Thyroid gland (tissue), 4 donors: ENCODE measurements at regions not wholly inside any gene's neighbourhood (a gene's known extent, or its start where the extent isn't known, plus 50 kb on each side); places are given as distances from the start of the nearest gene placed in this dataset.

Experiments used
- POLR2A ChIP-seq, 2 donors: fragments of 450-650 bp; IDR thresholded peaks; one replicate each; pipeline ENCODE4 v1.6.1; 2017; ENCODE audit warnings: antibody characterized with exemption in 2 of 2, mild to moderate bottlenecking in 2 of 2, moderate library complexity in 1 of 2
- TF ChIP-seq, protein P1 (sequence below), 6 experiments: fragments of 200-600 bp in 3 of 6; fragments of 450-650 bp in 3 of 6; sonication (generic) in 3 of 6; IDR thresholded peaks; one replicate each; pipeline ENCODE4 v1.5.1; 2016 to 2019; ENCODE audit warnings: antibody characterized with exemption in 6 of 6, mild to moderate bottlenecking in 2 of 6, inconsistent platforms in 1 of 6, moderate library complexity in 1 of 6

DNA sequence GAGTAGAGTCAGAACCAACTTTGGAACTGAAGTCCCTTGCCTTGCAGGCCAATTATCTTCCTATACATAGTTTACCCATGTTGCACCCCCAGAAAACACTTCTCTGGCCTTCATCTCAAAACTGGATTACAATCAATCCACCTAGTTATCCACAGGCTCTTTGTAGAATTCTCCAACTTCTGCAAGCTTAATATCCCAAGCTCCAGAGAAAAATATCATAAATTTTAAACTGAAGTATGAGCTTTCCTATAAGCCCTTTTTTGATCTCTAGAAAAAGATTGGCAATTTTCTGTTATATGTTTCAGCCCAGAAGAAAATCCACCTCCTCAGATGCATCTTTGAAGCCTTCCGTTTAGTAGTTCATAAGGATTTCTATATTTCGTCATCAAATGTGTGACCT, 553.4 kb downstream of the SNAPC1 start:
- TF ChIP-seq, protein P1, sequence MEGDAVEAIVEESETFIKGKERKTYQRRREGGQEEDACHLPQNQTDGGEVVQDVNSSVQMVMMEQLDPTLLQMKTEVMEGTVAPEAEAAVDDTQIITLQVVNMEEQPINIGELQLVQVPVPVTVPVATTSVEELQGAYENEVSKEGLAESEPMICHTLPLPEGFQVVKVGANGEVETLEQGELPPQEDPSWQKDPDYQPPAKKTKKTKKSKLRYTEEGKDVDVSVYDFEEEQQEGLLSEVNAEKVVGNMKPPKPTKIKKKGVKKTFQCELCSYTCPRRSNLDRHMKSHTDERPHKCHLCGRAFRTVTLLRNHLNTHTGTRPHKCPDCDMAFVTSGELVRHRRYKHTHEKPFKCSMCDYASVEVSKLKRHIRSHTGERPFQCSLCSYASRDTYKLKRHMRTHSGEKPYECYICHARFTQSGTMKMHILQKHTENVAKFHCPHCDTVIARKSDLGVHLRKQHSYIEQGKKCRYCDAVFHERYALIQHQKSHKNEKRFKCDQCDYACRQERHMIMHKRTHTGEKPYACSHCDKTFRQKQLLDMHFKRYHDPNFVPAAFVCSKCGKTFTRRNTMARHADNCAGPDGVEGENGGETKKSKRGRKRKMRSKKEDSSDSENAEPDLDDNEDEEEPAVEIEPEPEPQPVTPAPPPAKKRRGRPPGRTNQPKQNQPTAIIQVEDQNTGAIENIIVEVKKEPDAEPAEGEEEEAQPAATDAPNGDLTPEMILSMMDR (IDR thresholded peaks at IDR 0.05): no peak
- TF ChIP-seq POLR2A (IDR thresholded peaks at IDR 0.05): no peak
